ENCODE measurements at regions not wholly inside any gene's neighbourhood (a gene's known extent, or its start where the extent isn't known, plus 50 kb on each side); places are given as distances from the start of the nearest gene placed in this dataset.

- DNase-seq (no peak), FAIRE-seq (no peak), ATAC-seq (no peak)
- intact Hi-C loops (cut with DNase I): no loop called here
- no peak overlapping the region for H3K4me3 ChIP-seq
- no peak overlapping the region for H3K27ac ChIP-seq
- TF ChIP-seq, protein P1, sequence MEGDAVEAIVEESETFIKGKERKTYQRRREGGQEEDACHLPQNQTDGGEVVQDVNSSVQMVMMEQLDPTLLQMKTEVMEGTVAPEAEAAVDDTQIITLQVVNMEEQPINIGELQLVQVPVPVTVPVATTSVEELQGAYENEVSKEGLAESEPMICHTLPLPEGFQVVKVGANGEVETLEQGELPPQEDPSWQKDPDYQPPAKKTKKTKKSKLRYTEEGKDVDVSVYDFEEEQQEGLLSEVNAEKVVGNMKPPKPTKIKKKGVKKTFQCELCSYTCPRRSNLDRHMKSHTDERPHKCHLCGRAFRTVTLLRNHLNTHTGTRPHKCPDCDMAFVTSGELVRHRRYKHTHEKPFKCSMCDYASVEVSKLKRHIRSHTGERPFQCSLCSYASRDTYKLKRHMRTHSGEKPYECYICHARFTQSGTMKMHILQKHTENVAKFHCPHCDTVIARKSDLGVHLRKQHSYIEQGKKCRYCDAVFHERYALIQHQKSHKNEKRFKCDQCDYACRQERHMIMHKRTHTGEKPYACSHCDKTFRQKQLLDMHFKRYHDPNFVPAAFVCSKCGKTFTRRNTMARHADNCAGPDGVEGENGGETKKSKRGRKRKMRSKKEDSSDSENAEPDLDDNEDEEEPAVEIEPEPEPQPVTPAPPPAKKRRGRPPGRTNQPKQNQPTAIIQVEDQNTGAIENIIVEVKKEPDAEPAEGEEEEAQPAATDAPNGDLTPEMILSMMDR (IDR thresholded peaks at IDR 0.05): no peak
- no peaks in the 10 kb centered on the region for H3K27me3 ChIP-seq
- peaks cover 0 to 5% (median 3%) of the 10 kb centered on the region in 3 donors for H3K4me1 ChIP-seq
- no peaks in the 10 kb centered on the region for H3K36me3 ChIP-seq
- WGBS, 2 donors: 94 to 97% methylated on average over 18 of the region's 18 CpGs
- no peaks in the 10 kb centered on the region for H3K9me3 ChIP-seq
These were observed 573.2 kb downstream of the ZEB2 start for GRCh38 chr2:143946436-143947391.

- Histone ChIP-seq H3K9me3 (no peaks in the 10 kb centered on the region), H3K36me3 (no peaks in the 10 kb centered on the region), H3K4me3 (no peak overlapping the region), H3K27me3 (no peaks in the 10 kb centered on the region), H3K27ac (no peak overlapping the region), H3K4me1 (no peaks in the 10 kb centered on the region)
- FAIRE-seq: no peak
- TF ChIP-seq, protein P1 (IDR thresholded peaks at IDR 0.05): no peak
- no peak for DNase-seq
- no peak for ATAC-seq
- intact Hi-C loops (cut with DNase I): no loop called here
These were observed 577.4 kb downstream of the ZEB2 start for GRCh38 chr2:143942486-143942885.

DNA sequence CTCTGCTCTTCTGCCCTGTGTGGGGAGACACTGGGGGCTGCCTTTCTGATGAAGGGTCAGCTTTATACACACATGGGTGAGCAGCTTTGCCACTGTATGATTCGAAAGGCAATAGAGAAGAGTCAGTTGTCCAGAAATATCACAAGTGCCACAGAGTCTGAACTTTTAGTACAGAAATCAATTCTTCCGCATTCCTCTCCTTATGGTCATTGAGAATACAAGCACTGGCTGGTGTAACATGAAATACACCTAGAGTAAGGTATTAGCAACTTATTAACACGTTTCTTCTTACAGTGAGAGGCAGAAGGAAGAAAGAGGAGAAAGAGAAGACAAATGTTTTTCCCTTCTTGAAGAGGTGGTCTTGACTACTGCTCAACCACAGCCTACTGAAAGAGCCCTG, 579.2 kb downstream of the ZEB2 start:
- WGBS, 2 donors: 79 to 84% methylated on average over 3 of the region's 3 CpGs

GRCh38 chr2:143939626-143940330, 580.1 kb downstream of the ZEB2 start:
- TF ChIP-seq, protein P1 (IDR thresholded peaks at IDR 0.05): no peak

More for the DNA sequence above, 579.2 kb downstream of the ZEB2 start:
- no peaks in the 10 kb centered on the region for H3K36me3 ChIP-seq
- peaks cover 0 to 5% (median 4%) of the 10 kb centered on the region in 3 donors for H3K4me1 ChIP-seq
- FAIRE-seq (no peak), ATAC-seq (peak in 1 of 4 donors; percentile 15), DNase-seq (no peak)
- TF ChIP-seq, protein P1 (IDR thresholded peaks at IDR 0.05): no peak
- H3K27ac ChIP-seq: peak overlapping the region in 1 of 4 donors; percentile 34
- H3K9me3 ChIP-seq: no peaks in the 10 kb centered on the region
- H3K27me3 ChIP-seq: no peaks in the 10 kb centered on the region
- intact Hi-C loops (cut with DNase I): no loop called here
- no peak overlapping the region for H3K4me3 ChIP-seq

More at GRCh38 chr2:143939626-143940330, 580.1 kb downstream of the ZEB2 start:
- FAIRE-seq (no peak), DNase-seq (no peak), ATAC-seq (no peak)
- WGBS, 2 donors: 51 to 56% methylated on average over 6 of the region's 6 CpGs
- Histone ChIP-seq H3K4me1 (peaks cover 0 to 14% (median 9%) of the 10 kb centered on the region in 3 donors), H3K9me3 (no peaks in the 10 kb centered on the region), H3K4me3 (no peak overlapping the region), H3K27me3 (no peaks in the 10 kb centered on the region), H3K27ac (peak overlapping the region in 1 of 4 donors; percentile 34), H3K36me3 (no peaks in the 10 kb centered on the region)
- intact Hi-C loops (cut with DNase I): no loop called here

Measured in pancreas (tissue), 10 donors.